ENCODE measurements at regions not wholly inside any gene's neighbourhood (a gene's known extent, or its start where the extent isn't known, plus 50 kb on each side); places are given as distances from the start of the nearest gene placed in this dataset.

- Histone ChIP-seq H3K9me3 (ENCODE audit: control insufficient read depth in 2 of 3, insufficient read depth in 1 of 3, low read length in 3 of 3) (no peaks in the 10 kb centered on the region), H3K9ac (ENCODE audit: low read length in 3 of 3) (no peak overlapping the region), H3K27me3 (ENCODE audit: control insufficient read depth, insufficient read depth, low read length) (no peaks in the 10 kb centered on the region), H3K4me1 (ENCODE audit: control insufficient read depth in 2 of 3, insufficient read depth in 2 of 3, low read depth in 1 of 3, low read length in 3 of 3) (peaks cover 0 to 4% (median 0%) of the 10 kb centered on the region in 3 donors), H3K27ac (ENCODE audit: low read depth in 2 of 2, low read length in 2 of 2) (no peak overlapping the region), H3K36me3 (ENCODE audit: control insufficient read depth in 2 of 3, insufficient read depth in 3 of 3, low read length in 3 of 3) (no peaks in the 10 kb centered on the region), H3K4me3 (ENCODE audit: low read length in 3 of 3) (no peak overlapping the region)
- FAIRE-seq (no peak), DNase-seq (no peak)
- intact Hi-C loops (cut with DNase I): no loop called here
- no peak for TF ChIP-seq CTCF (IDR thresholded peaks at IDR 0.05; ENCODE audit: borderline replicate concordance, extremely low read depth, insufficient read depth)
Measured at GRCh38 chr2:70397186-70397585, 95.3 kb upstream of the FAM136A start.

GRCh38 chr2:70396612-70397011, 94.7 kb upstream of the FAM136A start:
- Histone ChIP-seq H3K36me3 (ENCODE audit: control insufficient read depth in 2 of 3, insufficient read depth in 3 of 3, low read length in 3 of 3) (no peaks in the 10 kb centered on the region), H3K27ac (ENCODE audit: low read depth in 2 of 2, low read length in 2 of 2) (no peak overlapping the region), H3K9me3 (ENCODE audit: control insufficient read depth in 2 of 3, insufficient read depth in 1 of 3, low read length in 3 of 3) (no peaks in the 10 kb centered on the region), H3K4me1 (ENCODE audit: control insufficient read depth in 2 of 3, insufficient read depth in 2 of 3, low read depth in 1 of 3, low read length in 3 of 3) (peaks cover 0 to 4% (median 0%) of the 10 kb centered on the region in 3 donors), H3K27me3 (ENCODE audit: control insufficient read depth, insufficient read depth, low read length) (no peaks in the 10 kb centered on the region), H3K9ac (ENCODE audit: low read length in 3 of 3) (no peak overlapping the region), H3K4me3 (ENCODE audit: low read length in 3 of 3) (no peak overlapping the region)
- intact Hi-C loops (cut with DNase I): no loop called here
- no peak for TF ChIP-seq CTCF (IDR thresholded peaks at IDR 0.05; ENCODE audit: borderline replicate concordance, extremely low read depth, insufficient read depth)
- DNase-seq: no peak
- FAIRE-seq: no peak

GRCh38 chr2:70393881-70394280, 92.0 kb upstream of the FAM136A start:
- FAIRE-seq: no peak
- intact Hi-C loops (cut with DNase I): no loop called here
- no peak for TF ChIP-seq CTCF (IDR thresholded peaks at IDR 0.05; ENCODE audit: borderline replicate concordance, extremely low read depth, insufficient read depth)

GRCh38 chr2:70391988-70392387, 90.1 kb upstream of the FAM136A start:
- Histone ChIP-seq H3K27ac (ENCODE audit: low read depth in 2 of 2, low read length in 2 of 2) (no peak overlapping the region), H3K27me3 (ENCODE audit: control insufficient read depth, insufficient read depth, low read length) (no peaks in the 10 kb centered on the region), H3K9ac (ENCODE audit: low read length in 3 of 3) (no peak overlapping the region), H3K36me3 (ENCODE audit: control insufficient read depth in 2 of 3, insufficient read depth in 3 of 3, low read length in 3 of 3) (no peaks in the 10 kb centered on the region), H3K9me3 (ENCODE audit: control insufficient read depth in 2 of 3, insufficient read depth in 1 of 3, low read length in 3 of 3) (no peaks in the 10 kb centered on the region), H3K4me1 (ENCODE audit: control insufficient read depth in 2 of 3, insufficient read depth in 2 of 3, low read depth in 1 of 3, low read length in 3 of 3) (no peaks in the 10 kb centered on the region), H3K4me3 (ENCODE audit: low read length in 3 of 3) (no peak overlapping the region)
- intact Hi-C loops (cut with DNase I): no loop called here
- FAIRE-seq: no peak
- no peak for TF ChIP-seq CTCF (IDR thresholded peaks at IDR 0.05; ENCODE audit: borderline replicate concordance, extremely low read depth, insufficient read depth)
- DNase-seq: no peak

More at GRCh38 chr2:70393881-70394280, 92.0 kb upstream of the FAM136A start:
- Histone ChIP-seq H3K9ac (ENCODE audit: low read length in 3 of 3) (no peak overlapping the region), H3K36me3 (ENCODE audit: control insufficient read depth in 2 of 3, insufficient read depth in 3 of 3, low read length in 3 of 3) (no peaks in the 10 kb centered on the region), H3K9me3 (ENCODE audit: control insufficient read depth in 2 of 3, insufficient read depth in 1 of 3, low read length in 3 of 3) (no peaks in the 10 kb centered on the region), H3K27me3 (ENCODE audit: control insufficient read depth, insufficient read depth, low read length) (no peaks in the 10 kb centered on the region), H3K4me3 (ENCODE audit: low read length in 3 of 3) (no peak overlapping the region), H3K27ac (ENCODE audit: low read depth in 2 of 2, low read length in 2 of 2) (no peak overlapping the region), H3K4me1 (ENCODE audit: control insufficient read depth in 2 of 3, insufficient read depth in 2 of 3, low read depth in 1 of 3, low read length in 3 of 3) (no peaks in the 10 kb centered on the region)
- no peak for DNase-seq
